HG03135 (cell line): ENCODE measurements at regions not wholly inside any gene's neighbourhood (a gene's known extent, or its start where the extent isn't known, plus 50 kb on each side); places are given as distances from the start of the nearest gene placed in this dataset.

Source experiments
- ATAC-seq: cut with Tn5 transposase; IDR thresholded peaks from one replicate; pipeline ENCODE4 v1.9.1; 2021; ENCODE audit warnings: mild to moderate bottlenecking, moderate library complexity; ENCODE audit not compliant: unreplicated experiment

DNA sequence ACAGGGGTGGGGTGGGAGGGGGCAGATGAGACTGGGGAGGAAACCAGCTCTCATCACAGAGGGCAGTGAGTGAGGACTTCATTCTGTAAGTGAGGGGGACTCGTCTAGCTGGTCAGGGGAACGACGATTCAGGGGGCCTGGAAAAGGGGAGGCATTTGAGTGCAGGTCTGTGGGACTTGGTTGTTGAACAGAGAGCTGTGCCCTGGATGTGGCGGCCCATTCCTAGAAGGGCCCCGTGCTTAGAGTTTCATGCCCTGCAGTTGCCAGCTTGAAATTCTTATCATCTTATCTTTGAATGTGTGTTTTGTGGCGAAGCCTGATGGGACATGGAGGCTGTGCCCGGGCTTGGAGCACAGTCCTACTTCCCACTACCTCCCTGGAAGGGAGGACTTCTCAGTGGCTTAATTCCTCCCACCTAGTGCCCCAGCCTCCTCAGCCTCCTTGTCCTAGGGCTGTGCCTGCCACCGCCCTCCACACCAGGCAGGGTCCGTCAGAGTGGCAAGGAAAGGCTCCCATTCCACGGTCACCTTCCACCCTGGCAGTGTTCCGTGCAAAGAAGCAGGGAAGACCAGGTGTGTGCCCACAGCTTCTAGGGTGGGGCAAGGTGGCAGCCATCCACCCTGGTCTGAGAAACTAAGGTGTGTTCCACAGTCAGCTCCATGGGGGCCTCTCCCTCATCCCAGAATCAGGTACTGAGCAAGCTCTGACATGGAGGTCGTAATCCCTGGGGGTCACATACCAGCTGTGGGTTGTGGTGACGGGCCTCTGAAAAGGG, 59.7 kb upstream of the LMO1 start:
- no peak for ATAC-seq

- no peak for ATAC-seq
Observed at GRCh38 chr11:8321876-8322275, 58.2 kb upstream of the LMO1 start.

- ATAC-seq, result no peak
Observed at GRCh38 chr11:8320076-8320475, 56.4 kb upstream of the LMO1 start.

DNA sequence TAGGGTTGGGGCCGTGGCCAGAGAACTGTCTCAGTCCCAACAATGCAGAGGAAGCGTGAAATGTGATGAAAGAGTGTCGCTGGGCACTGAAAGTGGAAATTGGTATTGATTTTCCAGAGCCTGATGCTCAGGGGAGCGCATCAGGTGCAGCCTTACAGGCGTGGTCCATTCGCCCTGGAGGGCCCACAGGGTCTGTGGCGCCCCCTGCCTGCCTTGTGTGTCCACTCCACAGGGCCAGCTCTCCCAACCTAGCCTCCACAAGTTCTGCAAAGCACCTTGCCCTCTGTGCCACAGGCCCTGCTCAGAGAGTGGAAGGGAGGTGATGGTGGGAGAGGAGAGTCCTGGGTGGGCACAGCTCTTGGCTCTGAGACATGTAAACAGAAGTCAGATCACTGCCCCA, 54.9 kb upstream of the LMO1 start:
- ATAC-seq, result no peak

DNA sequence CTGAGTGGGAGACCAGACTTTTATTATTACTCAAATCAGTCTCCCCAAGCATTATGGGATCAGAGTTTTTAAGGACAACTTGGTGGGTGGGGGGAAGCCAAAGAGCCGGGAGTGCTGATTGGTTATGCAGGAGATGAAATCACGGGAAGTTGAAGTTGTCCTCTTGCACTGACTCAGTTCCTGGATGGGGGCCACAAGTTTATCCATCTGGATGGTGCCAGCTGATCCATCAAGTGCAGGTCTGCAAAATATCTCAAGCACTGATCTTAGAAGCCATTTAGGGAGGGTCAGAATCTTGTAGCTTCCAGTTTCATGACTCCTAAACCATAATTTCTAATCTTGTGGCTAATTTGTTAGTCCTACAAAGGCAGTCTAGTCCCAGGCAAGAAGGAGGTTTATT, 53.5 kb upstream of the LMO1 start:
- no peak for ATAC-seq

DNA sequence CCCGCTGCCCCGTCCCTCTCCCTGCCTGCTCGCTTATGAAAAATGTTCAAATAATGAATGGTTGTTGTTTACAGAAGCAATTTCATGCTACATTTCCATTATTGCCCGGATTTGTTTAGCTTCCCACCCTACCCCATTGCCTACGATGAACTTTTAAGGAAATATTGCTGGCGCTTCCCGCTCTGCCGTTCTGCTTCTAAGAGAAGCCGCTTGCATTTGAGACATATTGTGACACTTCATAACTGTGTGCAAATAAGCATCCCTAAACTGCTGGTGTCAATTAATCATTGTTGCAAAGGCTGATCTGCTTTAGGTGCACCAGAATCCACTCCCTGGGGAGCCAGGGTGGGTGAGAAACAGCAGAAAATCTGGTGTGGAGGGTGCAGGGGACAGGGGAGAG, 52.3 kb upstream of the LMO1 start:
- ATAC-seq, result no peak

DNA sequence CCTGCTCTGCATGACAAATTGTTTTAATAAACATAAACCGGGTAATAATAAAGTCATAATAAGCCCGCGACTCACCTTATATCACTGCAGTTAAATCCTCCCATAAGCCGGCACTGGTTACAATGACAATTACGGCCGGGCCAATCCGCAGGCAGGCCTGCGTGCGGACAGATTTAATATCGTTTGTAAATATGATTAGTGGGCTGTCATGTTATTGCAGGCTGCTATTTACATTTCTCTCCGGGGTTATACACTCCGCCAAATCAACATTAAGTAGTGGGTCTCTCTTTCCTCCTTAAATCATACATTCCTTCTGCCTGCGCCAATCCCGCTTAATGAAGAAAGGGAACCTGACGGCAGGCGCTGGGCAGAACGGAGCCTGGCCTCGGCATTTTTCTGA, 51.8 kb upstream of the LMO1 start:
- ATAC-seq, result no peak

DNA sequence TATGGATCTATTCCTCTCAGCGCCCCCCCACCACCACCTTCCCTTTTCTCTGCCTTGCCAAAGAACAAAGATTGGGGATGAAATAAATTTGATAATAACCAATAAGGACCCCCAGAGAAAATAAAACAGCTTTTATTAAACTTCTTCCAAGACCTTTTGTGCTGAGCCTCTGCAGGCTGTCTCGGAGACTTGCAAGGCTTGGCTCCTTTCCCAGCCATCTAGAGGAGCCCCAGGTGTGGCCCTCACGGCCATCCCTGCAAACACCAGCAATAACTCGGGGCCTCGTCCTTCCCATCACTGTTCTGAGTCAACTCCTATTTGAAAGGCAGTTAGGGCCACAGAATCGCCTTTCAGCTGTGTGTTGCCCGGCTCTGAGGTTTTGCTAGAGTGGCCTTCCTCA, 51.2 kb upstream of the LMO1 start:
- ATAC-seq, result no peak

GRCh38 chr11:8313504-8314090, 49.9 kb upstream of the LMO1 start:
- no peak for ATAC-seq
